ENCODE measurements at regions not wholly inside any gene's neighbourhood (a gene's known extent, or its start where the extent isn't known, plus 50 kb on each side); places are given as distances from the start of the nearest gene placed in this dataset.

GRCh38 chr2:21420553-21421335 is 297.0 kb downstream of the TDRD15 start:
- no peak overlapping the region for H3K4me3 ChIP-seq
- no peaks in the 10 kb centered on the region for H3K27me3 ChIP-seq
- H3K9me3 ChIP-seq: no peaks in the 10 kb centered on the region
- no peak for TF ChIP-seq EP300 (IDR thresholded peaks at IDR 0.05)
- no peak for TF ChIP-seq CTCF (IDR thresholded peaks at IDR 0.05)
- TF ChIP-seq POLR2AphosphoS5 (IDR thresholded peaks at IDR 0.05): no peak
- TF ChIP-seq POLR2A (IDR thresholded peaks at IDR 0.05): no peak
- H3K27ac ChIP-seq: no peak overlapping the region
- intact Hi-C loops (cut with DNase I; ENCODE audit: low total_unique reads): no loop called here
- 91 to 95% (median 92%) methylated on average over 10 of the region's 10 CpGs for WGBS, 5 donors
- no peaks in the 10 kb centered on the region for H3K4me1 ChIP-seq
- no peak for DNase-seq
- H3K36me3 ChIP-seq: no peaks in the 10 kb centered on the region

DNA sequence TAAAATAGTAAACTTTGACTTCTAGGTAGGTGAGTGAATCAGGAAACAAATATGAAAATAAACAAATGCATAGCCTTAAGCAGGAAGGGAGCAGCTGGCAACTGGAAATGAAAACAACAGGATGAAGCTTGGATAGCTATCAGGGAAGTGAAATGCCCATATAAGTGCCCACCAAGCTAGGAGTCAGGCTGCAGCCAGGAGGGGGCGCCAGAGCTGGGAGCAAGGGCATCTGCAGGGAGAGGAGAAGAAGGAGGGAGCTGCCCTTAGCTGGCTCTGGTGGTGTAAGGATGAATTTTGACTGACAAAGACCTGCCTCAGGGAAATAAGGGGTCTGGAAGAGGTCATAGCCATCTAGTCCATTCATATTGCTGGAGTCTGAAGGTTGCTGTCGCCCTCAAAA is 298.3 kb downstream of the TDRD15 start:
- no peaks in the 10 kb centered on the region for H3K9me3 ChIP-seq
- DNase-seq: peak in 1 of 2 donors; percentile 10
- 49 to 55% (median 51%) methylated on average over 2 of the region's 2 CpGs for WGBS, 5 donors
- intact Hi-C loops (cut with DNase I; ENCODE audit: low total_unique reads): no loop called here
- no peak overlapping the region for H3K4me3 ChIP-seq
- H3K4me1 ChIP-seq: no peaks in the 10 kb centered on the region
- H3K36me3 ChIP-seq: no peaks in the 10 kb centered on the region
- TF ChIP-seq CTCF (IDR thresholded peaks at IDR 0.05) (no peak), POLR2A (IDR thresholded peaks at IDR 0.05) (no peak), POLR2AphosphoS5 (IDR thresholded peaks at IDR 0.05) (no peak), EP300 (IDR thresholded peaks at IDR 0.05) (no peak)
- H3K27ac ChIP-seq: no peak overlapping the region
- no peaks in the 10 kb centered on the region for H3K27me3 ChIP-seq

DNA sequence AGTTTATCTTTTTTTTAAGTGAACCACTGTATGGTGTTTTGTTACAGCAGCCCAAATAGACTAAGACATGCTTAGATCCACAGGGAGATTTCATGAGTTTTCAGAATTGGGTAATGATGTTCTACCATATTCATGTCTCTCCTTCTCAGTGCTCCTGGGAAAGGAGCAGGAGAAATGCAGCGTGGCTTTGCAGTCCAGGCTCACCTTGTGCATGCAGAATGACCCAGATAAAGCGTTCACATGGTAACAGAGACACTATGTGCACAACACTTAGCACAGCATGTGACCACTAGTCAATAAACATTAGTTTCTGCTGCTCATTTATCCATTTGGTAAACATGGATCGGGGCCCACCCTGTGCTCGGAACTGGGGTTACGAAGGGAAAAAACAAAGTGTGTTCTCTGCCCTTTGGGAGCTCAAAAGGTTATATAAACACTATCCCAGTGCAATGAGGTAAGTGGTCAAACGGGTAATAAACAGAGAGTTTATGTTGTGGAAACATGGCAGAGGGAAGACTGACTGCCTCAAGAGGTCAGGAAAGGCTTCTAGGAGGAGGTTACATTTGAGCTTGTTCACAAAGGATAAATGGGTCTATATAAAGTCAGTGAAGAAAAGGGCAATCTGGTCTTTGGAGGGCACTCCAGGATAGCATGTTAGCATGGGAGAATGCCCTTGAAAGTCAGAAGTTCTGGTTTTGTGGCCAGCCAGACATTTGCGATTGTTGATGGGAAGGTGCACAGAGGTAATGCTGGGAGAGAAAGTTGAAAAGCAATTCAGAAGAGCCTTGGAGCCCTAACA is 299.2 kb downstream of the TDRD15 start:
- H3K4me3 ChIP-seq: no peak overlapping the region
- DNase-seq: no peak
- intact Hi-C loops (cut with DNase I; ENCODE audit: low total_unique reads): no loop called here
- H3K27me3 ChIP-seq: no peaks in the 10 kb centered on the region
- H3K27ac ChIP-seq: no peak overlapping the region
- peak in 1 of 3 donors; percentile 35 for TF ChIP-seq POLR2AphosphoS5 (IDR thresholded peaks at IDR 0.05)
- no peak for TF ChIP-seq CTCF (IDR thresholded peaks at IDR 0.05)
- no peaks in the 10 kb centered on the region for H3K9me3 ChIP-seq
- H3K4me1 ChIP-seq: no peaks in the 10 kb centered on the region
- no peaks in the 10 kb centered on the region for H3K36me3 ChIP-seq
- 31 to 40% (median 37%) methylated on average over 7 of the region's 7 CpGs for WGBS, 5 donors

- Histone ChIP-seq H3K27me3 (no peaks in the 10 kb centered on the region), H3K27ac (no peak overlapping the region), H3K4me1 (no peaks in the 10 kb centered on the region), H3K9me3 (no peaks in the 10 kb centered on the region), H3K36me3 (no peaks in the 10 kb centered on the region), H3K4me3 (no peak overlapping the region)
- intact Hi-C loops (cut with DNase I; ENCODE audit: low total_unique reads): no loop called here
- no peak for DNase-seq
- 69 to 76% (median 75%) methylated on average over 5 of the region's 5 CpGs for WGBS, 5 donors
- no peak for TF ChIP-seq POLR2AphosphoS5 (IDR thresholded peaks at IDR 0.05)
These were observed 300.1 kb downstream of the TDRD15 start for GRCh38 chr2:21423854-21424253.

DNA sequence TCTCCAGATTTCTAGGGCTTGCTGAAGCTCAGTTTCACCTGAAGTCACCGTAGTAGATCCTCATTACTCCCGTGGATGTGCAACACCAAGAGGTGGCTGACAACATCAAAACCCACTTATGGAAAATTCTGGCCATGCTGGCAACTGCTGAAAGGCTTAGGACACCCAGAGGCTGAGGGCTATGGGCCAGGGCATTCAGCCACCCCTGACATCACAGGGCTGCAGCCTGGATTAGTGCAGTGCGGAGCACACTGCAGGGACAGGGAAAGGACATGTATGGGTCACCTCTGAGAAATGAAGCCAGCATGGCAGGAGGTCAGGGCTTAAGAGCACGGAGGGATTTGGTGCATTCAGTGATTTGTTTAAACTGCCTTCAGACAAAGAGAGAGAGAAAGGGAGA is 300.6 kb downstream of the TDRD15 start:
- Histone ChIP-seq H3K9me3 (no peaks in the 10 kb centered on the region), H3K27ac (no peak overlapping the region), H3K4me1 (no peaks in the 10 kb centered on the region), H3K27me3 (no peaks in the 10 kb centered on the region), H3K36me3 (no peaks in the 10 kb centered on the region), H3K4me3 (no peak overlapping the region)
- WGBS, 5 donors: 62 to 70% (median 64%) methylated on average over 4 of the region's 4 CpGs
- no peak for DNase-seq
- TF ChIP-seq POLR2A (IDR thresholded peaks at IDR 0.05) (no peak), POLR2AphosphoS5 (IDR thresholded peaks at IDR 0.05) (no peak), EP300 (IDR thresholded peaks at IDR 0.05) (no peak), CTCF (IDR thresholded peaks at IDR 0.05) (no peak)
- intact Hi-C loops (cut with DNase I; ENCODE audit: low total_unique reads): no loop called here
